AG04449 (cell line): ENCODE measurements at regions not wholly inside any gene's neighbourhood (a gene's known extent, or its start where the extent isn't known, plus 50 kb on each side); places are given as distances from the start of the nearest gene placed in this dataset.
A peak's percentile ranks its signal among the peaks of the same experiment; 100 is the strongest.

ENCODE experiments used
- CTCF ChIA-PET: fragments of 350-600 bp; formaldehyde crosslinking; extraction: SDS; loops from one replicate; lab custom pipeline; 2021; ENCODE audit warnings: antibody characterized with exemption; lab: Yijun Ruan, JAX
- POLR2A ChIA-PET: fragments of 400-600, 350-600 bp; formaldehyde crosslinking; extraction: SDS; loops from one replicate; lab custom pipeline; 2020; ENCODE audit warnings: antibody characterized with exemption, inconsistent platforms; lab: Yijun Ruan, JAX
- DNase-seq: peaks from one replicate; pipeline ENCODE4 v3.0.0-alpha.2; 2010; ENCODE audit warnings: low read depth, low spot score
- H3K4me3 ChIP-seq: 2 replicates; pipeline ENCODE4 v1.5.1; 2011; ENCODE audit warnings: low read depth, mild to moderate bottlenecking, control low read depth, low read length
- CTCF ChIP-seq: IDR thresholded peaks from one replicate; pipeline ENCODE4 v1.5.1; 2011; ENCODE audit warnings: mild to moderate bottlenecking, moderate library complexity, low read length, control low read depth, inconsistent platforms; ENCODE audit not compliant: insufficient read depth; ENCODE audit errors: missing control alignments

GRCh38 chr11:127507851-127508250, 507.3 kb upstream of the KIRREL3 start:
- POLR2A ChIA-PET: no interaction called here
- no peak overlapping the region for H3K4me3 ChIP-seq
- CTCF ChIA-PET: no interaction called here
- no peak for TF ChIP-seq CTCF
- no peak for DNase-seq

- no peak for TF ChIP-seq CTCF
- H3K4me3 ChIP-seq: no peak overlapping the region
- DNase-seq: no peak
- CTCF ChIA-PET: no interaction called here
- POLR2A ChIA-PET: no interaction called here
Measured at GRCh38 chr11:127506647-127507046, 506.1 kb upstream of the KIRREL3 start.

- no peak for TF ChIP-seq CTCF
- DNase-seq: no peak
- CTCF ChIA-PET: no interaction called here
- no peak overlapping the region for H3K4me3 ChIP-seq
- POLR2A ChIA-PET: no interaction called here
Measured at GRCh38 chr11:127506126-127506525, 505.6 kb upstream of the KIRREL3 start.

- no peak for DNase-seq
- ChIA-PET CTCF (no interaction called here), POLR2A (no interaction called here)
- TF ChIP-seq CTCF: no peak
- no peak overlapping the region for H3K4me3 ChIP-seq
Measured at GRCh38 chr11:127496165-127496564, 495.6 kb upstream of the KIRREL3 start.

- peak; percentile 23 for TF ChIP-seq CTCF
- no peak overlapping the region for H3K4me3 ChIP-seq
- DNase-seq: no peak
- ChIA-PET CTCF (interaction anchor here (0.8 to 2.9 kb wide), 8 partner anchors 8 to 1052 kb away, joined by 3 to 22 read pairs (median 3); no protein-coding TSS in a partner anchor), POLR2A (no interaction called here)
Measured at GRCh38 chr11:127493330-127494022, 492.9 kb upstream of the KIRREL3 start.

GRCh38 chr11:127492029-127492428, 491.5 kb upstream of the KIRREL3 start:
- no peak for TF ChIP-seq CTCF
- ChIA-PET POLR2A (no interaction called here), CTCF (no interaction called here)
- DNase-seq: no peak
- H3K4me3 ChIP-seq: no peak overlapping the region
